NCI-H524 treated with DMSO at 0.1 percent for 48 hours (cell line): ENCODE measurements at regions not wholly inside any gene's neighbourhood (a gene's known extent, or its start where the extent isn't known, plus 50 kb on each side); places are given as distances from the start of the nearest gene placed in this dataset.
"Not testable (repeated sequence)": the region's sequence is repeated elsewhere in the genome, so short reads cannot be mapped to it uniquely, and the experiment has no call there.

Experiments
- DNase-seq: peaks from one replicate; lab custom pipeline; 2025; lab: John Stamatoyannopoulos, UW

- DNase-seq: not testable (repeated sequence)
These were observed 147.4 kb downstream of the NPIPB11 start for GRCh38 chr16:29258946-29259634.

GRCh38 chr16:29257419-29258336 lies 148.8 kb downstream of the NPIPB11 start:
- peak; percentile 8 for DNase-seq

- no peak for DNase-seq
These were observed 150.0 kb downstream of the NPIPB11 start for GRCh38 chr16:29256501-29256981.

GRCh38 chr16:29255957-29256356 lies 150.6 kb downstream of the NPIPB11 start:
- not testable (repeated sequence) for DNase-seq

GRCh38 chr16:29255496-29255796 lies 151.1 kb downstream of the NPIPB11 start:
- not testable (repeated sequence) for DNase-seq

GRCh38 chr16:29254676-29255495 lies 151.6 kb downstream of the NPIPB11 start:
- DNase-seq: no peak

- not testable (repeated sequence) for DNase-seq
These were observed 152.6 kb downstream of the NPIPB11 start for GRCh38 chr16:29253716-29254590.

GRCh38 chr16:29253066-29253590 lies 153.4 kb downstream of the NPIPB11 start:
- not testable (repeated sequence) for DNase-seq

GRCh38 chr16:29252311-29252710 lies 154.2 kb downstream of the NPIPB11 start:
- not testable (repeated sequence) for DNase-seq

GRCh38 chr16:29251571-29252011 lies 154.9 kb downstream of the NPIPB11 start:
- DNase-seq: not testable (repeated sequence)

- not testable (repeated sequence) for DNase-seq
These were observed 155.5 kb downstream of the NPIPB11 start for GRCh38 chr16:29250923-29251434.

GRCh38 chr16:29250469-29250868 lies 156.0 kb downstream of the NPIPB11 start:
- not testable (repeated sequence) for DNase-seq

GRCh38 chr16:29248940-29249318 lies 157.6 kb downstream of the NPIPB11 start:
- DNase-seq: not testable (repeated sequence)

GRCh38 chr16:29248306-29248939 lies 158.1 kb downstream of the NPIPB11 start:
- not testable (repeated sequence) for DNase-seq

GRCh38 chr16:29246091-29246490 lies 160.4 kb downstream of the NPIPB11 start:
- not testable (repeated sequence) for DNase-seq

GRCh38 chr16:29237971-29238370 lies 168.5 kb downstream of the NPIPB11 start:
- no peak for DNase-seq

- DNase-seq: not testable (repeated sequence)
These were observed 169.0 kb downstream of the NPIPB11 start for GRCh38 chr16:29237495-29237894.

GRCh38 chr16:29237023-29237422 lies 169.5 kb downstream of the NPIPB11 start:
- not testable (repeated sequence) for DNase-seq

- DNase-seq: not testable (repeated sequence)
These were observed 170.6 kb downstream of the NPIPB11 start for GRCh38 chr16:29235836-29236370.
